HCT116 (cell line): ENCODE measurements at regions not wholly inside any gene's neighbourhood (a gene's known extent, or its start where the extent isn't known, plus 50 kb on each side); places are given as distances from the start of the nearest gene placed in this dataset.

Experiments
- ATAC-seq: fragments of 200-7000 bp; cut with Tn5 transposase; 2 replicates; pipeline ENCODE4 v1.9.1; 2020; ENCODE audit warnings: mild to moderate bottlenecking, moderate library complexity
- BruUV-seq: library from RNA; stranded (reverse); fragments of 400-500 nt; replicated peaks from 2 replicates; lab custom pipeline; 2021; lab: Mats Ljungman, UMichigan
- CTCF ChIA-PET: fragments of 300-600 bp; sonication (Branson Sonifier 250); formaldehyde crosslinking; loops from one replicate; lab custom pipeline; 2021; ENCODE audit warnings: antibody characterized with exemption; lab: Charles Lee
- POLR2A ChIA-PET: fragments of 300-600, 350-600 bp; sonication (Branson Sonifier 250); formaldehyde crosslinking; loops from one replicate; lab custom pipeline; 2021; ENCODE audit warnings: antibody characterized with exemption; lab: Charles Lee
- RAD21 ChIA-PET, 2 experiments: fragments of 300-600 bp; sonication (Branson Sonifier 250); formaldehyde crosslinking; loops; one replicate each; lab custom pipeline; 2023; ENCODE audit warnings: low total read pairs in 2 of 2; ENCODE audit not compliant: uncharacterized antibody in 2 of 2, unreplicated experiment in 2 of 2, low non-redundant PET in 1 of 2; lab: Charles Lee
- DNase-seq: peaks from one replicate; pipeline ENCODE4 v3.0.0-alpha.2; 2010; ENCODE audit warnings: low read depth, low spot score
- H2AFZ ChIP-seq: fragments of 200-600 bp; shearing (Covaris generic), sonication (generic); 2 replicates; pipeline ENCODE4 v1.6.1; 2017; ENCODE audit warnings: low read depth, mixed run types, mixed read lengths, antibody characterized with exemption, low read length; ENCODE audit not compliant: poor library complexity, severe bottlenecking
- H3K27ac ChIP-seq: 2 replicates; pipeline ENCODE4 v1.5.1; 2012; ENCODE audit warnings: low read depth, low read length
- H3K27me3 ChIP-seq: fragments of 200-600 bp; sonication (generic); 2 replicates; pipeline ENCODE4 v1.6.1; 2016; ENCODE audit warnings: mixed run types, low read length, mixed read lengths; ENCODE audit not compliant: insufficient read depth
- H3K36me3 ChIP-seq, 2 experiments: fragments of 200-500 bp in 1 of 2; fragments of 200-600 bp in 1 of 2; sonication (Bioruptor generic) in 1 of 2; sonication (generic) in 1 of 2; 2 replicates each; pipeline versions ENCODE4 v1.5.1 to v1.6.1; 2014 to 2016; ENCODE audit warnings: low read length in 2 of 2, inconsistent platforms in 1 of 2, mixed read lengths in 1 of 2, mixed run types in 1 of 2; ENCODE audit not compliant: insufficient read depth in 2 of 2, control insufficient read depth in 1 of 2
- H3K4me1 ChIP-seq, 2 experiments: fragments of 200-600 bp in 1 of 2; sonication (generic) in 1 of 2; 2 replicates each; pipeline versions ENCODE4 v1.5.1 to v1.6.1; 2012 to 2017; ENCODE audit warnings: low read length in 2 of 2, inconsistent platforms in 1 of 2, mild to moderate bottlenecking in 1 of 2, mixed read lengths in 1 of 2, mixed run types in 1 of 2, moderate library complexity in 1 of 2; ENCODE audit not compliant: insufficient read depth in 2 of 2, control insufficient read depth in 1 of 2
- H3K4me2 ChIP-seq: fragments of 200-600 bp; sonication (generic); 2 replicates; pipeline ENCODE4 v1.6.1; 2017; ENCODE audit warnings: mixed run types, low read length, mixed read lengths
- H3K4me3 ChIP-seq, 2 experiments: fragments of 200-600 bp in 1 of 2; sonication (generic) in 1 of 2; replicated peaks in 1 of 2; 2 replicates each; pipeline ENCODE4 v1.5.1; 2011 to 2016; ENCODE audit warnings: low read length in 2 of 2, control low read depth in 1 of 2, low read depth in 1 of 2, mild to moderate bottlenecking in 1 of 2, mixed read lengths in 1 of 2, mixed run types in 1 of 2
- H3K79me2 ChIP-seq: fragments of 200-600 bp; sonication (generic); 2 replicates; pipeline ENCODE4 v1.6.1; 2017; ENCODE audit warnings: mild to moderate bottlenecking, mixed run types, low read length, moderate library complexity, mixed read lengths; ENCODE audit not compliant: insufficient read depth
- H3K9ac ChIP-seq: fragments of 200-600 bp; sonication (generic); 2 replicates; pipeline ENCODE4 v1.6.1; 2016; ENCODE audit warnings: low read length, mixed read lengths
- H3K9me2 ChIP-seq: fragments of 200-600 bp; sonication (generic), shearing (Covaris generic); 2 replicates; pipeline ENCODE4 v1.6.1; 2017; ENCODE audit warnings: mixed run types, mild to moderate bottlenecking, moderate library complexity; ENCODE audit not compliant: insufficient read depth
- H3K9me3 ChIP-seq, 2 experiments: fragments of 200-500 bp in 1 of 2; fragments of 200-600 bp in 1 of 2; sonication (Bioruptor generic) in 1 of 2; sonication (generic) in 1 of 2; 2 replicates each; pipeline ENCODE4 v1.6.1; 2014 to 2017; ENCODE audit warnings: low read length in 2 of 2, mixed read lengths in 2 of 2, inconsistent platforms in 1 of 2, low read depth in 1 of 2, mild to moderate bottlenecking in 1 of 2, mixed run types in 1 of 2, moderate library complexity in 1 of 2; ENCODE audit not compliant: control insufficient read depth in 1 of 2, insufficient read depth in 1 of 2
- H4K20me1 ChIP-seq: fragments of 200-600 bp; sonication (generic), shearing (Covaris generic); 2 replicates; pipeline ENCODE4 v1.6.1; 2017; ENCODE audit warnings: mixed run types, mild to moderate bottlenecking, moderate library complexity; ENCODE audit not compliant: insufficient read depth
- CBX3 ChIP-seq: IDR thresholded peaks from 2 replicates; pipeline ENCODE4 v1.6.1; 2012; ENCODE audit warnings: low read depth
- ELF1 ChIP-seq: IDR thresholded peaks from 2 replicates; pipeline ENCODE4 v1.6.1; 2012; ENCODE audit warnings: low read depth, borderline replicate concordance
- EZH2 ChIP-seq: fragments of 200-600 bp; sonication (generic); IDR thresholded peaks from 2 replicates; pipeline ENCODE4 v1.6.1; 2017; ENCODE audit warnings: antibody characterized with exemption, mixed run types
- FOSL1 ChIP-seq: IDR thresholded peaks from 2 replicates; pipeline ENCODE4 v1.6.1; 2012; ENCODE audit warnings: low read depth
- RAD21 ChIP-seq: IDR thresholded peaks from 2 replicates; pipeline ENCODE4 v1.6.1; 2012; ENCODE audit warnings: low read depth, mild to moderate bottlenecking
- SRF ChIP-seq: IDR thresholded peaks from 2 replicates; pipeline ENCODE4 v1.6.1; 2012; ENCODE audit warnings: low read depth
- TCF7L2 ChIP-seq: IDR thresholded peaks from 2 replicates; pipeline ENCODE4 v1.7.0; 2011; ENCODE audit warnings: borderline replicate concordance, inconsistent platforms; ENCODE audit not compliant: insufficient read depth, insufficient read length; ENCODE audit errors: extremely low read depth
- YY1 ChIP-seq: IDR thresholded peaks from 2 replicates; pipeline ENCODE4 v1.6.1; 2011; ENCODE audit warnings: low read length, low read depth, moderate library complexity, mild to moderate bottlenecking; ENCODE audit not compliant: insufficient replicate concordance; ENCODE audit errors: extremely low read depth
- ZNF274 ChIP-seq: fragments of 200-500 bp; sonication (Bioruptor generic); IDR thresholded peaks from 2 replicates; pipeline ENCODE4 v1.6.1; 2014; ENCODE audit warnings: mild to moderate bottlenecking, low read depth, low read length, inconsistent platforms
- intact Hi-C: fragments of 100-400 bp; cut with micrococcal nuclease; formaldehyde crosslinking; loops from 2 replicates; pipeline ENCODE4 v1.10.0; 2022
- TF ChIP-seq, protein P1 (sequence below): IDR thresholded peaks from 2 replicates; pipeline ENCODE4 v1.6.1; 2012
- TF ChIP-seq, protein P2 (sequence below): IDR thresholded peaks from 2 replicates; pipeline ENCODE4 v1.6.1; 2012
- TF ChIP-seq, protein P3 (sequence below), 3 experiments: fragments of 200-600 bp in 1 of 3; sonication (generic) in 1 of 3; IDR thresholded peaks in 2 of 3; conservative IDR thresholded peaks in 1 of 3; 2 replicates each; pipeline ENCODE4 v1.5.1; 2012 to 2017; ENCODE audit warnings: low read depth in 2 of 3, low read length in 2 of 3, antibody characterized with exemption in 1 of 3, borderline replicate concordance in 1 of 3, control low read depth in 1 of 3, mild to moderate bottlenecking in 1 of 3, mixed read lengths in 1 of 3, mixed run types in 1 of 3, moderate library complexity in 1 of 3; ENCODE audit not compliant: insufficient read depth in 1 of 3

DNA sequence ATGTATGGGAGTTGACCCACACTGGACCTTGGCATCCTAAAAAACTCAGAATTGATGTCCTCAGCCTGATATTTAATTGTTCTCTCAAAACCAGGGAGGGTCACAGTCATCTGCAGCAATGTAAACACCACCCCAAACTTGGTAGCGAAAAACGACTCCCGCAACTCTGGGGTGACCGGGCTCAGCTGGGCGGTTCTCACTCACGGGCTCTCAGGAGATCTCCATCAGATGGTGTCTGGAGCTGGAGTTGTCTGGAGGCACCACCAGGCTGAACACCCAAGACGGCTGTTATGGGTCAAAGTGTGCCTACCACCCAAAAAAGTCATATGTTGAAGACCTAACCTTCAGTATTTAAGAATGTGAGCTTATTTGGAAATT, 50.9 kb upstream of the NXT1 start:
- no peaks in the 10 kb centered on the region for H3K79me2 ChIP-seq
- no peak overlapping the region for H3K9ac ChIP-seq
- no peaks in the 10 kb centered on the region for H4K20me1 ChIP-seq
- no peak overlapping the region for H3K4me2 ChIP-seq
- ChIA-PET RAD21 (no interaction called here), POLR2A (no interaction called here), CTCF (no interaction called here)
- intact Hi-C loops: no loop called here
- peaks cover 36% of the 10 kb centered on the region for H3K27me3 ChIP-seq
- no peak for TF ChIP-seq SRF
- TF ChIP-seq, protein P1, sequence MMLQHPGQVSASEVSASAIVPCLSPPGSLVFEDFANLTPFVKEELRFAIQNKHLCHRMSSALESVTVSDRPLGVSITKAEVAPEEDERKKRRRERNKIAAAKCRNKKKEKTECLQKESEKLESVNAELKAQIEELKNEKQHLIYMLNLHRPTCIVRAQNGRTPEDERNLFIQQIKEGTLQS: no peak
- no peak for TF ChIP-seq ZNF274
- TF ChIP-seq, protein P2, sequence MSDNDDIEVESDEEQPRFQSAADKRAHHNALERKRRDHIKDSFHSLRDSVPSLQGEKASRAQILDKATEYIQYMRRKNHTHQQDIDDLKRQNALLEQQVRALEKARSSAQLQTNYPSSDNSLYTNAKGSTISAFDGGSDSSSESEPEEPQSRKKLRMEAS: no peak
- no peak for TF ChIP-seq FOSL1
- no peak for TF ChIP-seq RAD21
- BruUV-seq: no TSS peak
- no peaks in the 10 kb centered on the region for H3K36me3 ChIP-seq
- H3K27ac ChIP-seq: no peak overlapping the region
- no peak overlapping the region for H2AFZ ChIP-seq
- no peaks in the 10 kb centered on the region for H3K9me3 ChIP-seq
- no peak for ATAC-seq
- H3K4me3 ChIP-seq: no peak overlapping the region
- DNase-seq: no peak
- H3K4me1 ChIP-seq: no peaks in the 10 kb centered on the region
- no peaks in the 10 kb centered on the region for H3K9me2 ChIP-seq

DNA sequence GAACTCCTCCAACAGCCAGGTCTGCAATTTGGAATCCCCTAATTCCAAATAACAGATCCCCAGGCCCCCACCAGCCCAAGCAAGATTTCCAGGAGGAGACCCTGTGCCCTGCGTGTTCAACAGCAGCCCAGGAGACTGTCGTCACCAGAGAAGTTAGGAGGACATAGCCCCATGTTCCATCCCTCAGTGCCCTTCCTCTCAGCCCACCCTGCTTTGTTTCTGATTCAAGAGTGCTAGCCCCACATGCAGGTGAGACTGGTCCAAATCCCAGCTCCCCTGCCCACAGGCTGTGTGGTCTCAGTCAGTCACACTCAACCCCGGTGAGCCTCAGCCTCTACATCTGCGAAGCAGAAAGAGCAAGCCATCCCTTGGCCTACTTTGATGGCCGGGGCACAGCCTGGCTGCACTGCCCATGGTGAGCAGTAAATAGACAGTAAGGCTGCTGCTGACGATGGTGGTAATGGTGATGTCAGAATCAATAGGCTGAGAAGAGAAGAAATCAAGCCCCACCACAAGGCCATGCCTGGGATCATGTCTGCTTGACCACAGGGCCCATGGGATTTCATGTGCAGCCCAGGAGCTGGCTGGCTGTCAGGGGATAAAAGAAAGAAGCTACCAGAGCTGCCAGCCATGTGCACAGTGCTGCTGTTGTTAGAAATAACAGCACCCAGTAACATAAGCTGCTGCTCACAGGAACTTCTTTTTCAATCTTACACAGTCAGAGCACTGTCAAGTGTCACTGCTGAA, 51.5 kb upstream of the NXT1 start:
- TF ChIP-seq, protein P3, sequence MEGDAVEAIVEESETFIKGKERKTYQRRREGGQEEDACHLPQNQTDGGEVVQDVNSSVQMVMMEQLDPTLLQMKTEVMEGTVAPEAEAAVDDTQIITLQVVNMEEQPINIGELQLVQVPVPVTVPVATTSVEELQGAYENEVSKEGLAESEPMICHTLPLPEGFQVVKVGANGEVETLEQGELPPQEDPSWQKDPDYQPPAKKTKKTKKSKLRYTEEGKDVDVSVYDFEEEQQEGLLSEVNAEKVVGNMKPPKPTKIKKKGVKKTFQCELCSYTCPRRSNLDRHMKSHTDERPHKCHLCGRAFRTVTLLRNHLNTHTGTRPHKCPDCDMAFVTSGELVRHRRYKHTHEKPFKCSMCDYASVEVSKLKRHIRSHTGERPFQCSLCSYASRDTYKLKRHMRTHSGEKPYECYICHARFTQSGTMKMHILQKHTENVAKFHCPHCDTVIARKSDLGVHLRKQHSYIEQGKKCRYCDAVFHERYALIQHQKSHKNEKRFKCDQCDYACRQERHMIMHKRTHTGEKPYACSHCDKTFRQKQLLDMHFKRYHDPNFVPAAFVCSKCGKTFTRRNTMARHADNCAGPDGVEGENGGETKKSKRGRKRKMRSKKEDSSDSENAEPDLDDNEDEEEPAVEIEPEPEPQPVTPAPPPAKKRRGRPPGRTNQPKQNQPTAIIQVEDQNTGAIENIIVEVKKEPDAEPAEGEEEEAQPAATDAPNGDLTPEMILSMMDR (IDR thresholded peaks at IDR 0.05 in 2 of 3, conservative IDR thresholded peaks at IDR 0.05 in 1 of 3; ENCODE audit: borderline replicate concordance in 1 of 3, insufficient read depth in 1 of 3, low read depth in 2 of 3, low read length in 2 of 3): no peak
- TF ChIP-seq TCF7L2 (no peak), YY1 (no peak), ELF1 (no peak), CBX3 (no peak), EZH2 (no peak)
- TF ChIP-seq, protein P2: no peak
- CTCF ChIA-PET: no interaction called here
- POLR2A ChIA-PET: no interaction called here

More for the DNA sequence above, 51.5 kb upstream of the NXT1 start:
- Histone ChIP-seq H3K79me2 (no peaks in the 10 kb centered on the region), H3K4me2 (no peak overlapping the region), H3K9me2 (no peaks in the 10 kb centered on the region), H3K27ac (no peak overlapping the region), H3K36me3 (no peaks in the 10 kb centered on the region), H3K9me3 (no peaks in the 10 kb centered on the region), H3K9ac (no peak overlapping the region), H3K4me1 (no peaks in the 10 kb centered on the region), H3K27me3 (peaks cover 38% of the 10 kb centered on the region), H2AFZ (no peak overlapping the region), H3K4me3 (no peak overlapping the region), H4K20me1 (no peaks in the 10 kb centered on the region)
- intact Hi-C loops: no loop called here
- DNase-seq: no peak
- RAD21 ChIA-PET: no interaction called here
- no peak for ATAC-seq
- BruUV-seq: no TSS peak
